Umbilical cord (tissue), 1 donor: ENCODE measurements at regions not wholly inside any gene's neighbourhood (a gene's known extent, or its start where the extent isn't known, plus 50 kb on each side); places are given as distances from the start of the nearest gene placed in this dataset.

Experiments used
- DNase-seq: peaks from one replicate; pipeline ENCODE4 v3.0.0-alpha.2; 2015; ENCODE audit warnings: low spot score

- DNase-seq: no peak
Observed at GRCh38 chr11:15580056-15580774, 465.5 kb downstream of the INSC start.

GRCh38 chr11:15580775-15581095, 466.0 kb downstream of the INSC start:
- DNase-seq: no peak

- DNase-seq: no peak
Observed at GRCh38 chr11:15584158-15584557, 469.4 kb downstream of the INSC start.

DNA sequence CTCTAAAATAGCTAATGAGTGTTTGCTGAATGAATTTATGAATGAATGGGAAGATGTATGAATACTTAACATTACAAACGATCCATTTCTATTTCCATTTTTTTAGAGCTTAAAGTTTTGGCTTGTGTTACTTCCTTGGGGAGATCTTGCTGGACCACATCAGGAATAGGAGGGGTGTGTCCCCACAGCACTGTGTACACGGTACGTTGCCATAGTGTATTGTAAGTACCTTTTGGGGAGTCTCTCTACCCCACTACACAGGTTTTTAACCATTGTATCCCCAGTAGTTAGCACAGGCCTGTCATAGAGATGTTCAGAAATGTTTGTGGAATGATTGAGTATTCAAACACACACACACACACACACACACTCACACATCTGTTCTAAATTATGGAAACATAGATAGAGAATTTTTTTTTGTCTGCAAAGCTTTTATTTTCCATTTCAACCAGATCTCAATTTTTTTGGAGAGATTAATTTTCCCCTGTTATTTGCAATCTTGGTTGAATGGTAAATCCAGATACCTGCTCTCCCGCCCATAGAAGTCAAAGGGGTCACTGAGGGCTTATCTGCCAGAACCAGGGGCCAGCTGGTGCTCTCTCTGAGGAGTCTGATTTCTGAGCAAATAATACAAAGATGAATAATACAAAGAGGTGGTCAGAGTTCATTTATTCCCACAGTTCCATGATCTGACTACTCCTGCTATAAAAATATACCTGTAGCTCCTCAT, 471.0 kb downstream of the INSC start:
- DNase-seq: no peak

DNA sequence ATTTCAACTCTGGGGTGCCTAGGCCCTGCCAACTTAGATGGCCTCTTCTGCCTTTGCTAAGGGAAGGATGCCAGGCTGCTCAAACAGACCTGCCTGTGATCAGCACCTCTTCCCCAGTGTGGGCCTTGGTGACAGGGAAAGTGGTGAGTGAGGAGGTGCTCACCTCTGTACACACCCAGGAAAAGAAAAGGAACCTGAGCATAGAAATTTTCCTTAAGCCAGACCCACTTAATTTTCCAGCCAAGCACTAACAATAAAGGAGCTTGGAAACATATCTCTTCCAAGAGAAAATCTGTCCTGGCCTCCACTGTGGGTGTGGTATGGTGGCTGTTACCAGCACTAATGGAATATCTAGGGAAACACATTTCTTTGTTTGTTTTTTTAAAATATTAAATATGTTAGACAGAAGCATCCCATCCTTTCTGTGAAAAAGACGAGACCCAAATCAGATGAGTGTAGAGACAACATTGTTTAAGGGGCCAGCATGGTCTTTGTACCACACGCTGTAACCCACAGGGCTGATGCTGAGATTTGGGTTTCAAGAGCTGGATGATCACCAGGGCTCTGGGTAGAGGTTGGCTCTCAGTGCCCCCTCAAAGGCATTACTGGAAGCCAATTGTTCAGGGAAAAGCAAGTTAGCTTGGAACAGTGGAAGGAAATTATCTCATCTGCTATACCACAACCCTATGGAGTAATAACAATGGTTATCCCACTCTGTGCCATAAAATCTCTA, 472.2 kb downstream of the INSC start:
- DNase-seq: peak; percentile 8

GRCh38 chr11:15589070-15589626, 474.4 kb downstream of the INSC start:
- DNase-seq: no peak

DNA sequence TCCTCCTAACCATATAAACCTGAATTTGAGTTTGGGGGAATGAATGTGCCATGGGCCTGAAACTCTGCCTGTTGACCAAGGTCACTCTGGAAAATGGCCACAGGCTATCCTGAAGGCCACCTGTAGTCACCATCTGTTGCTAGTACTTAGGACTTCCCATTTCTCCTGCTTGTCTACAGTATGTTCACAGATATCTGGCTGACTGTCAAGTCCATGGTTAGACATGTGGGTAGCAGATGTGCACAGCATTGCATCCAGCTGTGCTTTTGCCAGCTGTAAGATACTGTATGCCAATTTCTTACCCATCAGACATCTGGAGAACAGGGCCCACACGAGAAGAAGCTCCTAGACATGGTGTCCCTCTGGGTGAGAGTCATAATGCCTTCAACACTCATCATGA, 475.4 kb downstream of the INSC start:
- peak; percentile 9 for DNase-seq

DNA sequence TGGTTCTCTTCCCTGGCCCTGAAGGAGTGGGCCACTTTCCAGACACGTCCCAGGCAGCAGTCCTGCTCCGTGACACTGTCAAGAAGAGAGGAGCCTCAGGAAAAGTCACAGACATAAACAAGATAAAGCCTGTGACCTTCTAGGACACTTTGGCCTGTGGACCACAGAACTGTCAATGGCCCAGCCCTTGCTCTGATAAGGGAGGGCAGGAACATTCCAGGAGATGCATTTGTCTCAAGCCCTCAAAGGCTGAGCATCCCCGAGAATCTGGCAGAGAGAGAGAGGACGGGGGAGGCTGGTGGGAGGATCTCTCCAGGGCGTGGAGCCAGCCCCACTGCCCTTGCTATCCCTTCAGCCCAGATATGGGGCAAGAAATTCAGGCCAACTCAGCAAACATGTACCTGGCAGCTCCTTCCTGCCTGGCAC, 476.4 kb downstream of the INSC start:
- DNase-seq: peak; percentile 8

DNA sequence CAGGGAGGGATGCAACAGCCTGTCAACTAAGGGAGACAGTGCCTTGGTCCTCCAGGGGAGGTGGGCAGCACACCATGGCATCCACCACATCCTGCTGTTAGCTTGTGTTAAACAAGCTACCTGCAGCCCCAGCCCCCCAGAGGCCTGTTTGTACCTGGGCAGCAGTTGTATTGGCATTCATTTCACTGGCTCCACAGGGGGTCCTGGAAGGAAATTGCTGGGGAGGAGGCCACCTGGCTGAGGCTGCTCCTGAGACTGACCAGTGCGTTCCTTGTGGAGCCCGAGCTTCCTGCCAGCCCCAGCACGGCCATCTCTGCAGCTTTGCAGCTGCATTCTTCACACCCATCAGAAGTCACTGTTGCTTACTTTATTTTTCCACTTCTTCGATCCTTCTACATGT, 479.9 kb downstream of the INSC start:
- no peak for DNase-seq

- DNase-seq: no peak
Observed at GRCh38 chr11:15599376-15599775, 484.7 kb downstream of the INSC start.

DNA sequence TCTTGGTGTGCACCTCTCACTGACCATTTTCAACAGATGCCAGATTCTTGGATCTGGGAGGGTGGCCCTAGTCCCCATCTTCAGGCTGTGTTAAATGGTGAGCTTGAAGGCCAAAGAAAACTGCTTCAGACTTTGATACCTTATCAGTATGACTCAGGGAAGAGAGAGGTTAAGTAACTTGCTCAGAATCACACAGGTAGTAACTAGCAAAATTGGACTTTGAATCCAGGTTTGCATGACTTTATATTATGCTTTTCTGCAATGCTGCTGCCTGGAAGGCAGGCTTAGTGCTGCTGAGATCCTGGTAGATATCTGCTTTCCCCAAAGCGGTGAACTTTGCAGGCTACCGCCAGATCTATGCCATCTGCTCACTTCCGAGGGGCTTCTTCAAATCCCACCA, 487.3 kb downstream of the INSC start:
- DNase-seq: no peak

DNA sequence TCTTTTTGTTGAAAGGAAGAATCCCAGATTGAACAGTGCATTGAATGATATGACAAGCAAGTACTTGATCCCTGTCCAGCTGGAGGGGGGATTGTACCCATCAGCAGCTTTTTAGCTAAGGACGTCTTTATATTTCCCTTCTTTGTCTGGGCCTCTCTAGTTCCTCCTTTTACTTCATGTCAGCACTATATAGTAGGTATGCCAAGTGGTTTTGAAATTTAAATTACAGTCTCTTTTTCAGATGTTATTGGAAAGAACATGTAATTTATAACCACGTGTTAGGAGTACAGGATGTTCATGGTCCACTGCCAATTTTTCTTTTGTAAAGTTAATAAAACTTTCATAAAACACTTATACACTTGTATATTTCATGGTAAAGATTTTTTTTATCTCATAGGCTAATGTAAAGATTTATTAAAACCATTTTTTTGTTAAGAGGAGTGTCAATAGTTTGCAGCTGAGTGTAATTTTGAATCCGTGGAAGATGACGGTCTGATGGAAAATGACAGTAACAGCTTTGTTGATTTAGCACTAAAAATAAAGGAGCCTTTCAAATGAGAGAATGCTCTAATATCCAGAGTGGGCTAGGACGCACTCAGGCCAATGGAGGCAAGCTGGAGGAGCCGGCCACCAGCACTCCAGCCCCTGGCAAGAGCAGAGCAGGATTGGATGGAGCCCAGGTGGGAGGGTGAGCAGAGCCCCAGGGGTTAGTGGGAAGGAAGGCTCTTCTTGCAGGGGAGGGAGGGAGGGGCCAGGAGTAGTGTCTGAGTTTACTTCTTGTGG, 488.3 kb downstream of the INSC start:
- DNase-seq: peak; percentile 83

GRCh38 chr11:15605094-15605493, 490.4 kb downstream of the INSC start:
- DNase-seq: no peak

DNA sequence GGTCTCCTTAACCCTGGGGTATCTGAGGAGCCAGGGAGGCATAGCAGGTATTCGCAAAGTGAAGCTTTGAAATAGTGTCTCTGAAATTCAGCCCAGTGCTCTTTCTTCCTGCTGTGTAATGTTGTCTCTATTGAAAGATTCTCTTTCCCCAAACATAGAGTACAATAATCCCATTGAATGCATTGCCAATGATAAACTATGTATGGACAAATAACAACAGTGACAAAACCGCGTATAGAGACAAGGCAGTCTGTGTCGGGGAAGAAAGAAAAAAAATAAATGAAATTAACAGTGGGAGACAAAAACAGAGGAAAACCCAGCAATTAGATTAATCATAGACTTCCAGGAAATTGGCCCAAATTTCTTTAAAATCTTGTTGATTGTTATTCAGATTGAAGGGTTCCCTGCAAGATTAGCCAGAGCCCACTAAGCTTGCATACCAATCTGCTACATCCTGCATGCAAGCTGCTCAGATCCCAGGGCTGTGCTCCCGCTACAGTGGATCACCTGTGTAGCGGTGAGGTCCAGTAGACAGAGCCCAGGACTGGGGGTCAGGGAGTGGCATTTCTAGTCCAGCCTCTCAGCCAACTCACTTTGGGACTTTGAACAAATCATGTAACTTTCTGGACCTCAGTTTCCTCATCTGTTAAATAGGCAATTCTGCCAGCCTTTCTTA, 492.8 kb downstream of the INSC start:
- DNase-seq: no peak

GRCh38 chr11:15609445-15609844, 494.7 kb downstream of the INSC start:
- no peak for DNase-seq

DNA sequence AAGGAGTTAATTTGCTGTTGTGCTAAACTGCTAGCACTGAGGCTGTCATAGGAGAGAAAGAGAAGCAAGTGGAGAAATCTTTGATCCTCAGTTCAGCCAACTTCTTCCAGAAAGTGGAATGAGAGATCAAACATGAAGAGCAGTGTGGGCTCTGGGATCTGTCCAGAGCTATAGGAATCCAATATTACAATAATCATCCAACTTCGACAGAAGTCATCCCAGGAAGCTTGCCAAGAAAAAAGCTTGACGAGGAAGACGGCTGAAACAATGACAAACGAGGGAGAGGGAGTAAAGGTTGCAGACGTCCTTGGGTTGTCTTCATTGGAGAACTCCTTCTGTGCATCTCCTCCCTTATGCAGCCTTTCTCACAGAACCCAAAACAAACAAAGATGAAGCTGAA, 496.2 kb downstream of the INSC start:
- DNase-seq: no peak

- DNase-seq: peak; percentile 65
Observed at GRCh38 chr11:15613251-15613650, 498.5 kb downstream of the INSC start.

DNA sequence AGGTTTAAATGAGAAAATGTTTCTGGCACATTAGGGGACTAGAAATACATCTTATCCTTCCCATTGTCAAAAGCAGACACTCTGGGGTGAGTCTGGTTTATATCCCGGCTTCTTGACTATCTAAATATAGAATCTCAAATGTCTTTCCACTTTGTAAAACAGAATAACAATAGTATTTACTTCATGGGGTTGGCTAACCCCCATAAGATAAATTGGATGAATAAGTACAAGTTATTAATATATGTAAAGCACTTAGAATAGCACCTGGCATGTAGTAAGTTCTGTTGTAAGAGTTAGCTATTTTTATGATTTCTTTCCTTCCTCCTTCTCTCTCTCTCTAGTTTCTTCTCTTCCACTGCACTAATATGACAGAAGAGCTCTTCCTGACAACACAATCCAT, 499.1 kb downstream of the INSC start:
- DNase-seq: peak; percentile 45

DNA sequence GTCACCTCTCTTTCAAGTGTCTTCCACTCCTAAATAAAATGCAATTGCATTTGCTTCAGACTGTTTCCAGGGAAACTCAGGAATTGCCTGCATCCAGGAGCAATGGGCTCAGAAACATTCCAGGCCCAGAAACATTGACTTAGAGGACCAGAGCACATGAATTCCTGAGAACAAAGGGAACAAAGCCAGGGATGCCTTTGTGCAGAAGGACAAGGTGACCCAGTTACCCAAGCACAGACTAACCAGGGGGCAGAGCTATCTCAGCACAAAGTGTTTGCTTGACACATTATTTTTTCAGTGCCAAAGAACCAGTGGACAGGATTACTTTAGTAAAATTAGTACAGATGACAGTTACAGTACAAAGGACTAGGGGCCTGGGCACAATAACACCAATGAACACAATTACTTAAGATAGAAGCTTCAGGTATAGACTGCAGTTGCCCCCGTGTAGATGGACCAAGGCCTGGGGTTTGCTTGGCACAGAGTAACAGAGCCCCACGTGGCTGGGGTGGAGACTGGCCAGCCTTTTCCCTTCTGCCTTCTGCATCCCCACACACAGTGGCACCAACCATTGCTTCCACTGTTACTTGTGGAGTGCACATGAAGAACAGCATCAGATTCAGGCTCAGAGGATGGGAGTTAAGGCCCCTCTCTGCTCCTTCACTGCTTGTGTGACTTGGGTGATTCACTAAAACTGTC, 500.8 kb downstream of the INSC start:
- DNase-seq: no peak
